B cell (primary cell): ENCODE measurements at regions not wholly inside any gene's neighbourhood (a gene's known extent, or its start where the extent isn't known, plus 50 kb on each side); places are given as distances from the start of the nearest gene placed in this dataset.

Experiments
- ATAC-seq: fragments of 200-7000 bp; cut with Tn5 transposase; one replicate; pipeline ENCODE4 v1.10.0; 2021; ENCODE audit warnings: low read depth, mild to moderate bottlenecking, moderate number of reproducible peaks, moderate library complexity
- CTCF ChIA-PET: fragments of 350-600 bp; sonication (Branson Sonifier 250); formaldehyde crosslinking; loops from one replicate; lab custom pipeline; 2021; ENCODE audit warnings: antibody characterized with exemption, inconsistent platforms; lab: Charles Lee
- POLR2A ChIA-PET: fragments of 350-600 bp; sonication (Branson Sonifier 250); formaldehyde crosslinking; loops from one replicate; lab custom pipeline; 2021; ENCODE audit warnings: antibody characterized with exemption; lab: Charles Lee
- DNase-seq: peaks from one replicate; pipeline ENCODE4 v3.0.0; 2013
- H2AFZ ChIP-seq: 2 replicates; pipeline ENCODE4 v1.6.1; 2012; ENCODE audit warnings: mild to moderate bottlenecking, low read depth, low read length; ENCODE audit not compliant: insufficient read depth, poor library complexity, severe bottlenecking
- H3K27ac ChIP-seq, 2 donors: 1 replicate in 1 of 2; 2 replicates in 1 of 2; pipeline ENCODE4 v1.5.1; 2012 to 2013; ENCODE audit warnings: low read length in 2 of 2, mild to moderate bottlenecking in 2 of 2, moderate library complexity in 1 of 2
- H3K27me3 ChIP-seq, 4 experiments: fragments of 200-600 bp in 1 of 4; sonication (generic) in 1 of 4; replicated peaks in 1 of 4; 1 replicate in 2 of 4; 2 replicates in 2 of 4; pipeline versions ENCODE4 v1.6.1 to v1.7.0; 2013 to 2016; ENCODE audit warnings: low read length in 3 of 4, mild to moderate bottlenecking in 2 of 4, mixed read lengths in 1 of 4, moderate library complexity in 1 of 4; ENCODE audit not compliant: insufficient read depth in 4 of 4, control insufficient read depth in 3 of 4; ENCODE audit errors: control extremely low read depth in 1 of 4
- H3K36me3 ChIP-seq, 2 experiments: replicated peaks in 1 of 2; 1 replicate in 1 of 2; 2 replicates in 1 of 2; pipeline versions ENCODE4 v1.6.1 to v1.7.1; 2013; ENCODE audit warnings: low read length in 1 of 2; ENCODE audit not compliant: insufficient read depth in 2 of 2, control insufficient read depth in 1 of 2; ENCODE audit errors: control extremely low read depth in 1 of 2, extremely low read depth in 1 of 2
- H3K4me1 ChIP-seq, 2 donors: fragments of 200-600 bp in 1 of 2; sonication (generic) in 1 of 2; 1 replicate in 1 of 2; 2 replicates in 1 of 2; pipeline versions ENCODE4 v1.5.1 to v1.6.1; 2013 to 2017; ENCODE audit warnings: low read length in 2 of 2; ENCODE audit not compliant: control insufficient read depth in 2 of 2, insufficient read depth in 2 of 2
- H3K4me2 ChIP-seq: replicated peaks from 2 replicates; pipeline ENCODE3; 2012; ENCODE audit warnings: mild to moderate bottlenecking, low read depth, low read length; ENCODE audit not compliant: poor library complexity, severe bottlenecking
- H3K4me3 ChIP-seq, 5 experiments: fragments of 200-600 bp in 1 of 5; sonication (generic) in 1 of 5; 1 replicate in 3 of 5; 2 replicates in 2 of 5; pipeline versions ENCODE4 v1.5.1 to v1.7.0; 2011 to 2016; ENCODE audit warnings: low read length in 4 of 5, mild to moderate bottlenecking in 4 of 5, low read depth in 2 of 5, control low read depth in 1 of 5, moderate library complexity in 1 of 5; ENCODE audit not compliant: insufficient read depth in 1 of 5; ENCODE audit errors: control extremely low read depth in 1 of 5, extremely low read depth in 1 of 5
- H3K79me2 ChIP-seq: fragments of 200-600 bp; sonication (generic); one replicate; pipeline ENCODE4 v1.6.0; 2016; ENCODE audit warnings: low read length; ENCODE audit not compliant: control insufficient read depth, insufficient read depth
- H3K9ac ChIP-seq: fragments of 200-600 bp; sonication (generic); 2 replicates; pipeline ENCODE4 v1.6.1; 2017; ENCODE audit warnings: mild to moderate bottlenecking, low read length, moderate library complexity
- H3K9me3 ChIP-seq, 3 donors: one replicate each; pipeline versions ENCODE4 v1.6.1 to v1.7.1; 2013; ENCODE audit warnings: low read length in 2 of 3; ENCODE audit not compliant: control insufficient read depth in 2 of 3, insufficient read depth in 1 of 3; ENCODE audit errors: control extremely low read depth in 1 of 3
- H4K20me1 ChIP-seq: 2 replicates; pipeline ENCODE4 v1.6.0; 2012; ENCODE audit warnings: mild to moderate bottlenecking, low read length; ENCODE audit not compliant: insufficient read depth, control insufficient read depth, poor library complexity, severe bottlenecking
- H3K27ac Mint-ChIP-seq: one replicate; pipeline ENCODE4 v1.8.0; 2021; ENCODE audit warnings: mixed read lengths
- H3K27me3 Mint-ChIP-seq: one replicate; pipeline ENCODE4 v1.8.0; 2021; ENCODE audit warnings: mixed read lengths
- H3K4me1 Mint-ChIP-seq: one replicate; pipeline ENCODE4 v1.8.0; 2021; ENCODE audit warnings: mixed read lengths
- H3K4me3 Mint-ChIP-seq: one replicate; pipeline ENCODE4 v1.8.0; 2021; ENCODE audit warnings: mixed read lengths
- H3K9me3 Mint-ChIP-seq: one replicate; pipeline ENCODE4 v1.8.0; 2022; ENCODE audit warnings: mixed read lengths; ENCODE audit not compliant: insufficient read depth
- EZH2 ChIP-seq: IDR thresholded peaks from 2 replicates; pipeline ENCODE4 v1.6.1; 2012; ENCODE audit warnings: borderline replicate concordance, low read depth, mild to moderate bottlenecking, moderate library complexity, low read length; ENCODE audit not compliant: insufficient read depth, poor library complexity, severe bottlenecking
- WGBS: methylation state at CpG from one replicate; pipeline ENCODE4 v1.1.5; 2013; ENCODE audit warnings: missing lambda C conversion rate; ENCODE audit not compliant: insufficient coverage; 5-methylcytosine and 5-hydroxymethylcytosine counted together
- intact Hi-C: fragments of 100-400 bp; cut with micrococcal nuclease; formaldehyde crosslinking; loops from one replicate; pipeline ENCODE4 v1.10.0; 2022
- TF ChIP-seq, protein P1 (sequence below): fragments of 200-600 bp; IDR thresholded peaks from one replicate; pipeline ENCODE4 v1.8.0; 2022; ENCODE audit warnings: antibody characterized with exemption, mild to moderate bottlenecking

GRCh38 chr9:115912086-115912485 lies 241.5 kb upstream of the PAPPA start:
- Histone ChIP-seq H3K4me1 (no peaks in the 10 kb centered on the region), H3K27me3 (no peaks in the 10 kb centered on the region), H3K9me3 (no peaks in the 10 kb centered on the region), H3K4me2 (no peak overlapping the region), H3K36me3 (no peaks in the 10 kb centered on the region), H3K27ac (no peak overlapping the region), H3K79me2 (no peaks in the 10 kb centered on the region), H4K20me1 (no peaks in the 10 kb centered on the region), H2AFZ (no peak overlapping the region), H3K9ac (no peak overlapping the region), H3K4me3 (no peak overlapping the region)
- ATAC-seq (no peak), DNase-seq (no peak)
- Mint-ChIP-seq H3K27me3 (no peaks in the 10 kb centered on the region), H3K9me3 (no peaks in the 10 kb centered on the region), H3K4me1 (no peaks in the 10 kb centered on the region), H3K27ac (no peak overlapping the region), H3K4me3 (no peak overlapping the region)
- CTCF ChIA-PET: interaction anchor here (0.9 kb wide), 1 partner anchor 12 kb away, joined by 3 read pairs; no protein-coding TSS in a partner anchor
- whole genome bisulfite sequencing: 100% methylated on average over 1 of the region's 4 CpGs
- POLR2A ChIA-PET: no interaction called here
- intact Hi-C loops: no loop called here
- no peak for TF ChIP-seq EZH2
- TF ChIP-seq, protein P1, sequence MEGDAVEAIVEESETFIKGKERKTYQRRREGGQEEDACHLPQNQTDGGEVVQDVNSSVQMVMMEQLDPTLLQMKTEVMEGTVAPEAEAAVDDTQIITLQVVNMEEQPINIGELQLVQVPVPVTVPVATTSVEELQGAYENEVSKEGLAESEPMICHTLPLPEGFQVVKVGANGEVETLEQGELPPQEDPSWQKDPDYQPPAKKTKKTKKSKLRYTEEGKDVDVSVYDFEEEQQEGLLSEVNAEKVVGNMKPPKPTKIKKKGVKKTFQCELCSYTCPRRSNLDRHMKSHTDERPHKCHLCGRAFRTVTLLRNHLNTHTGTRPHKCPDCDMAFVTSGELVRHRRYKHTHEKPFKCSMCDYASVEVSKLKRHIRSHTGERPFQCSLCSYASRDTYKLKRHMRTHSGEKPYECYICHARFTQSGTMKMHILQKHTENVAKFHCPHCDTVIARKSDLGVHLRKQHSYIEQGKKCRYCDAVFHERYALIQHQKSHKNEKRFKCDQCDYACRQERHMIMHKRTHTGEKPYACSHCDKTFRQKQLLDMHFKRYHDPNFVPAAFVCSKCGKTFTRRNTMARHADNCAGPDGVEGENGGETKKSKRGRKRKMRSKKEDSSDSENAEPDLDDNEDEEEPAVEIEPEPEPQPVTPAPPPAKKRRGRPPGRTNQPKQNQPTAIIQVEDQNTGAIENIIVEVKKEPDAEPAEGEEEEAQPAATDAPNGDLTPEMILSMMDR: no peak

DNA sequence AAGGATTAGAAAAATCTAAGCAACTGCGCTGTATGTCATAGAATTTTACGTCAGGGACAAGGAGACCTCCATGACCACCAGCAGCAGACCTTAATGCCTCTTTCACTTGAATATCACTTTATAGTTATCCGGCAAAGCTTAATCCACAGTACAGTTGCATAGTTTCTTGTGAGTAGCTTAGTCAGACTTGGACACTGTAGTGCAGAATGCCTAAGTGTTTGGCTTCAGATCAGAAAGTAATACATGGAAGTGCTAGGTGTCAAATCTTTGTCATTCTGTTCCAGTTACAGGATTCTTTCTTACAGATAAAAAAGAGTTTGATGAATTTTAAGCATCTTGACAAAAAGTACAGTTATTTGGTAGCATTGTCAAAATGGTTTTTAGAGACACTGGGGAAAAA lies 239.9 kb upstream of the PAPPA start:
- no peaks in the 10 kb centered on the region for H3K4me1 Mint-ChIP-seq
- no peaks in the 10 kb centered on the region for H3K9me3 Mint-ChIP-seq
- no peak overlapping the region for H3K4me3 Mint-ChIP-seq
- no peak overlapping the region for H3K27ac ChIP-seq
- ChIA-PET CTCF (no interaction called here), POLR2A (no interaction called here)
- no peaks in the 10 kb centered on the region for H3K27me3 ChIP-seq
- H3K4me3 ChIP-seq: no peak overlapping the region
- no peaks in the 10 kb centered on the region for H3K79me2 ChIP-seq
- no peak overlapping the region for H2AFZ ChIP-seq
- H3K4me1 ChIP-seq: no peaks in the 10 kb centered on the region
- no peaks in the 10 kb centered on the region for H4K20me1 ChIP-seq
- no peak overlapping the region for H3K27ac Mint-ChIP-seq
- no peaks in the 10 kb centered on the region for H3K36me3 ChIP-seq
- H3K27me3 Mint-ChIP-seq: no peaks in the 10 kb centered on the region
- 100% methylated on average over 1 of the region's 3 CpGs for WGBS
- TF ChIP-seq EZH2: no peak
- TF ChIP-seq, protein P1: no peak
- no peaks in the 10 kb centered on the region for H3K9me3 ChIP-seq
- no peak overlapping the region for H3K4me2 ChIP-seq
- intact Hi-C loops: no loop called here
- no peak for DNase-seq
- ATAC-seq: no peak
- no peak overlapping the region for H3K9ac ChIP-seq
